Chondrocyte (in vitro differentiated cells): ENCODE measurements at regions not wholly inside any gene's neighbourhood (a gene's known extent, or its start where the extent isn't known, plus 50 kb on each side); places are given as distances from the start of the nearest gene placed in this dataset.

Experiments
- DNase-seq: peaks from one replicate; pipeline ENCODE4 v3.0.0; 2021; ENCODE audit warnings: mixed read lengths, low spot score
- H3K27ac Mint-ChIP-seq: one replicate; pipeline ENCODE4 v1.8.0; 2021; ENCODE audit warnings: mild to moderate bottlenecking, moderate library complexity, mixed read lengths; ENCODE audit not compliant: unreplicated experiment
- H3K27me3 Mint-ChIP-seq: 2 replicates; pipeline ENCODE4 v1.8.0; 2021; ENCODE audit warnings: low read depth, mixed read lengths
- H3K36me3 Mint-ChIP-seq: 2 replicates; pipeline ENCODE4 v1.8.0; 2021; ENCODE audit warnings: low read depth, mixed read lengths
- H3K4me1 Mint-ChIP-seq: 2 replicates; pipeline ENCODE4 v1.8.0; 2021; ENCODE audit warnings: low read depth, mild to moderate bottlenecking, mixed read lengths
- H3K4me3 Mint-ChIP-seq: one replicate; pipeline ENCODE4 v1.8.0; 2021; ENCODE audit warnings: mild to moderate bottlenecking, moderate library complexity, mixed read lengths; ENCODE audit not compliant: unreplicated experiment
- H3K9me3 Mint-ChIP-seq: 2 replicates; pipeline ENCODE4 v1.8.0; 2021; ENCODE audit warnings: low read depth, mixed read lengths
- CTCF ChIP-seq: fragments of 200-600 bp; sonication (generic); IDR thresholded peaks from 2 replicates; pipeline ENCODE4 v1.5.0; 2021; ENCODE audit warnings: antibody characterized with exemption, mild to moderate bottlenecking, moderate library complexity

- no peak for DNase-seq
- Mint-ChIP-seq H3K27me3 (peaks cover 6% of the 10 kb centered on the region), H3K4me1 (no peaks in the 10 kb centered on the region), H3K36me3 (peaks cover 2% of the 10 kb centered on the region), H3K27ac (no peak overlapping the region), H3K9me3 (no peaks in the 10 kb centered on the region), H3K4me3 (no peak overlapping the region)
- TF ChIP-seq CTCF: no peak
These were observed 275.0 kb downstream of the XXYLT1 start for GRCh38 chr3:194995922-194996321.

GRCh38 chr3:194996746-194997145 lies 274.2 kb downstream of the XXYLT1 start:
- Mint-ChIP-seq H3K27ac (no peak overlapping the region), H3K4me3 (no peak overlapping the region), H3K9me3 (no peaks in the 10 kb centered on the region), H3K4me1 (no peaks in the 10 kb centered on the region), H3K27me3 (peaks cover 8% of the 10 kb centered on the region), H3K36me3 (peaks cover 2% of the 10 kb centered on the region)
- DNase-seq: no peak
- no peak for TF ChIP-seq CTCF

- Mint-ChIP-seq H3K4me3 (no peak overlapping the region), H3K27ac (no peak overlapping the region), H3K27me3 (peaks cover 8% of the 10 kb centered on the region), H3K36me3 (peaks cover 2% of the 10 kb centered on the region), H3K9me3 (no peaks in the 10 kb centered on the region), H3K4me1 (peaks cover 13% of the 10 kb centered on the region)
- no peak for TF ChIP-seq CTCF
- DNase-seq: no peak
These were observed 272.5 kb downstream of the XXYLT1 start for GRCh38 chr3:194998417-194998816.

GRCh38 chr3:194998948-194999347 lies 272.0 kb downstream of the XXYLT1 start:
- no peak for DNase-seq
- Mint-ChIP-seq H3K9me3 (no peaks in the 10 kb centered on the region), H3K4me3 (no peak overlapping the region), H3K27me3 (peaks cover 11% of the 10 kb centered on the region), H3K36me3 (peaks cover 2% of the 10 kb centered on the region), H3K4me1 (peaks cover 13% of the 10 kb centered on the region), H3K27ac (no peak overlapping the region)
- no peak for TF ChIP-seq CTCF

- H3K27me3 Mint-ChIP-seq: peaks cover 12% of the 10 kb centered on the region
- no peak for TF ChIP-seq CTCF
- no peak overlapping the region for H3K27ac Mint-ChIP-seq
- peaks cover 2% of the 10 kb centered on the region for H3K36me3 Mint-ChIP-seq
- H3K9me3 Mint-ChIP-seq: no peaks in the 10 kb centered on the region
- H3K4me1 Mint-ChIP-seq: peaks cover 13% of the 10 kb centered on the region
- no peak for DNase-seq
- no peak overlapping the region for H3K4me3 Mint-ChIP-seq
These were observed 271.5 kb downstream of the XXYLT1 start for GRCh38 chr3:194999491-194999890.
